ENCODE measurements at regions not wholly inside any gene's neighbourhood (a gene's known extent, or its start where the extent isn't known, plus 50 kb on each side); places are given as distances from the start of the nearest gene placed in this dataset.

- TF ChIP-seq CTCF (IDR thresholded peaks at IDR 0.05; ENCODE audit: control extremely low read depth, extremely low read depth, low read depth, missing control alignments) = no peak
- CTCF ChIA-PET = no interaction called here
- no peak for DNase-seq (ENCODE audit: extremely low spot score)
- POLR2A ChIA-PET = no interaction called here
These were observed 267.5 kb downstream of the ANKRD50 start for GRCh38 chr4:124445071-124445470.

DNA sequence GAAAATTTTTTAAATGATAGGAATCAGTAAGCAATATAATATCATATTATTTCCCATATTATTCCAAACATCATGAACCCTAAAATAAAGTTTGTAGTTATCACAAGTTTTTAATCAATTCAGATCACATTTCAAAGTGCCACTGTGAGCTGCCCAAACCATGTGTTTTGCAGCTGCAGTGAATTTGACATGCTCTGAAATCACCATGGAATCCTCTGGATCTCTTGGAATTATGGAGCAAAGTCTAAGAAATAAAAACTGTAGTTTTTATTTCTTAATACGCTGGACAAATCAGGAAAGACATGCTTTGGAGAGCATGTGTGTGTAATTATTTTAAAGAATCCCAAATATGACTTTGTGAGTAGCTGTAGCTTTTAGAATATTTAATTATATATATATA lies 262.7 kb downstream of the ANKRD50 start:
- no peak for DNase-seq (ENCODE audit: extremely low spot score)
- ChIA-PET CTCF (no interaction called here), POLR2A (no interaction called here)
- TF ChIP-seq CTCF (IDR thresholded peaks at IDR 0.05; ENCODE audit: control extremely low read depth, extremely low read depth, low read depth, missing control alignments) = no peak

GRCh38 chr4:124450851-124451250 lies 261.7 kb downstream of the ANKRD50 start:
- TF ChIP-seq CTCF (IDR thresholded peaks at IDR 0.05; ENCODE audit: control extremely low read depth, extremely low read depth, low read depth, missing control alignments) = no peak
- ChIA-PET CTCF (no interaction called here), POLR2A (no interaction called here)
- DNase-seq (ENCODE audit: extremely low spot score) = no peak

DNA sequence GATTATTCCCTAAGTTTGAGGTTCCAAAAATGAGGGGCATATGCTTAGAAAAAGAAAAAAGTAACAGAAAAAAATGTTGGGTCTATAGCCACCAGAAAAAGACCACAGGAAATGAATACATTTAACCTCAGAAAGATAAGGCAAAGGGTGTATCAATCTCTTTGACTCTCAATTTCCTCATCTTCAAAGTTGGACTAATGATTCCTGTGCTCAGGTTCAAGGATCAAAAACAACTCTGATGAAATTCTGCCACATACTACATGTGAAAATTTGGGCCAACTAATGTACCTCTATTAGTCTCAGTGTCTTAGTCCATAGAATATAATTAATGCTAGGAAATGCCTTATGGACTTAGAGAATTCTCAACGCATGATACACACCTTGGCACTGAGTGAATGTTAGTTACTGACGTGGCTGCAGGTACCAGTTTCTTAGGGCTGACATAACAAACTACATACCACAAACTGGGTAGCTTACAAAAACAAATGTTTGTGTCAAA lies 257.7 kb downstream of the ANKRD50 start:
- ChIA-PET CTCF (no interaction called here), POLR2A (no interaction called here)
- TF ChIP-seq CTCF (IDR thresholded peaks at IDR 0.05; ENCODE audit: control extremely low read depth, extremely low read depth, low read depth, missing control alignments) = no peak
- DNase-seq (ENCODE audit: extremely low spot score) = no peak

DNA sequence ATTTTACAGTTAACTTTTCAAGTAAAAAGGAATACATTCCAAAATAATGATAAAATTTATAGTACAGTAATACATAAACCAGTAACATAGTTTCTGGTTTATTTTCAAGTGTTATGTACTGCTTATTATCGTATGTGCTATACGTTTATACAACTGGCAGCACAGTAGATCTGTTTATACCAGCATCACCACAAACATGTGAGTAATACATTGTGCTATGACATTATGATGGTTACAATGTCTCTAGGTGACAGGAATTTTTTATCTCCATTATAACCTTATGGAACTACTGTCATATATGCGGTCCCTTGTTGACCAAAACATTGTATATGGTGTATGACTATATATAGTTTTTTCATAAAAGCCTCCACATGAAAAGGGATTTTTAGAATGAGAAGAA lies 256.9 kb downstream of the ANKRD50 start:
- TF ChIP-seq CTCF (IDR thresholded peaks at IDR 0.05; ENCODE audit: control extremely low read depth, extremely low read depth, low read depth, missing control alignments) = no peak
- no peak for DNase-seq (ENCODE audit: extremely low spot score)
- POLR2A ChIA-PET = no interaction called here
- CTCF ChIA-PET = no interaction called here

DNA sequence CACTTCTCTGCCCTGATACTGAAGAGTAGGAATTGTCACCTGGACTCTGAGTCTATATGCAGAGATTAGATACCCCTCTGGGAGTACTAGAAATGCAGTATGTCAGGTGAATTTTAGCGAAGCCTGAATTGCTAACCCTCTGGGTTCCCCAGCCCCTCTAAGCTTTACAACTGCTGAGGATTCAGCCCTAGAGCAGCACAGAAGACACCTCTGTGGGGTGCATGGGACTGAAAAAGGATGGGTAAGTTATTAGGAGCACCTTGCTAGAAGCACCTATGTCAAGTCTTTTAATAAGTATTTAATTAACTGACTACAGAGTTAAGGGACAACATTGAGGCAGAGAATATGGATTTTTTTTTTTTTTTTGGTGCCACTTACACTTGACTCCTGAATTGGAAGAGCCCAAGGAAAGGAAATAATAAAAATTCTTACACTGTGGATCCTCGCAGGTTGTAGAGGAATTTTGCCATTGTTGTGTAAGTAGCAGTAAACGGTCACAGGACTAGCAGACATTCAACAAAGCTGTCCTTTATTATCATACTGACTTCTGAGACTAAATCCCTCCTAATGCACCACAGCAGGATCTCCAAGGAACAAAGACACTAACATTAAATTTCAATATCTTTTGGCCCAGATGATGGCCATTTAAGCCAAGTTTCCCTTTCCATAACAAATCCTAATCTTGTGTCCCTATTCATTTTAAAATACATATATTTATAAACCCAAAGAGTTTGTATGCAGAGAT lies 253.2 kb downstream of the ANKRD50 start:
- CTCF ChIA-PET = interaction anchor here (1.5 kb wide), 1 partner anchor 8 kb away, joined by 4 read pairs; no protein-coding TSS in a partner anchor
- DNase-seq (ENCODE audit: extremely low spot score) = no peak
- POLR2A ChIA-PET = no interaction called here
- no peak for TF ChIP-seq CTCF (IDR thresholded peaks at IDR 0.05; ENCODE audit: control extremely low read depth, extremely low read depth, low read depth, missing control alignments)
